H7 (cell line): ENCODE measurements at regions not wholly inside any gene's neighbourhood (a gene's known extent, or its start where the extent isn't known, plus 50 kb on each side); places are given as distances from the start of the nearest gene placed in this dataset.

Source experiments
- DNase-seq: peaks from one replicate; pipeline ENCODE4 v3.0.0; 2012
- H3K27me3 ChIP-seq: 2 replicates; pipeline ENCODE4 v1.6.0; 2011; ENCODE audit warnings: mild to moderate bottlenecking, low read length; ENCODE audit not compliant: control insufficient read depth, insufficient read depth
- H3K36me3 ChIP-seq: replicated peaks from 2 replicates; pipeline ENCODE4 v1.5.1; 2011; ENCODE audit warnings: low read length; ENCODE audit not compliant: control insufficient read depth, insufficient read depth
- H3K4me3 ChIP-seq: 2 replicates; pipeline ENCODE4 v1.5.1; 2011; ENCODE audit warnings: low read depth, mild to moderate bottlenecking, control low read depth, low read length, moderate library complexity; ENCODE audit not compliant: insufficient read depth

DNA sequence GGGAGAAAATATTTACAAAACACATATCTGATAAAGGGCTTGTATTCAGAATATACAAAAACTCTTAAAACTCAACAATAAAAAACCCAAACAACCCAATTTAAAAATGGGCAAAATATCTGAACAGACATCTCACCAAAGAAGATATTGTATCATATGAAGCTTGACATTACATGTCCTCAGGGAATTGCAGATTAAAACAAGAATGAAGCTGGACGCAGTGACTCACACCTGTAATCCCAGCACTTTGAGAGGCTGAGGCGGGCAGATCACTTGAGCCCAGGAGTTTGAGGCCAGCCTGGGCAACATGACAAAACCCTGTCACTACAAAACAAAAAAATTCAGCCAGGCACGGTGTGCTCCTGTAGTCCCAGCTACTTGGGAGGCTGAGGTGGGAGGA lies 135.4 kb upstream of the AKIRIN2 start:
- DNase-seq = no peak
- H3K4me3 ChIP-seq = no peak overlapping the region
- no peaks in the 10 kb centered on the region for H3K36me3 ChIP-seq
- H3K27me3 ChIP-seq = no peaks in the 10 kb centered on the region

GRCh38 chr6:87832025-87832825 lies 130.2 kb upstream of the AKIRIN2 start:
- Histone ChIP-seq H3K36me3 (no peaks in the 10 kb centered on the region), H3K27me3 (no peaks in the 10 kb centered on the region), H3K4me3 (no peak overlapping the region)
- DNase-seq = peak; percentile 17

DNA sequence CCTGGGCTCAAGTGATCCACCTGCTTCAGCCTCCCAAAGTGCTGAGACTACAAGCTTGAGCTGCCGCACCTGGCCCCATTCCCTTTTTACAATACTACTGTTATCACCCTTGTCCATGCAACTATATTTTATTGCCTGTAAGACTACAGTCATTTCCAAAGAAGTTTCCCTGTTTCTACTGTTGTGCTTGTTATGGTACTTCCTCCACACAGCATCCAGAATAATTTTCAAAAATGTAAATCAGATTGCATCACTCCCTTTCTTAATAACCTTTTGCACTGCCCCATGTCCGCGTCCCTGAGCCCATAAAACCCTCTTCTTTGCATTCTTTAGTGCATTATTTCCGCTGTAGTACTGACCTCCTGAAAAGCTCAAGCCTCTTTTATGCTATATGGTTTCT lies 128.9 kb upstream of the AKIRIN2 start:
- Histone ChIP-seq H3K4me3 (no peak overlapping the region), H3K36me3 (no peaks in the 10 kb centered on the region), H3K27me3 (no peaks in the 10 kb centered on the region)
- DNase-seq = no peak

DNA sequence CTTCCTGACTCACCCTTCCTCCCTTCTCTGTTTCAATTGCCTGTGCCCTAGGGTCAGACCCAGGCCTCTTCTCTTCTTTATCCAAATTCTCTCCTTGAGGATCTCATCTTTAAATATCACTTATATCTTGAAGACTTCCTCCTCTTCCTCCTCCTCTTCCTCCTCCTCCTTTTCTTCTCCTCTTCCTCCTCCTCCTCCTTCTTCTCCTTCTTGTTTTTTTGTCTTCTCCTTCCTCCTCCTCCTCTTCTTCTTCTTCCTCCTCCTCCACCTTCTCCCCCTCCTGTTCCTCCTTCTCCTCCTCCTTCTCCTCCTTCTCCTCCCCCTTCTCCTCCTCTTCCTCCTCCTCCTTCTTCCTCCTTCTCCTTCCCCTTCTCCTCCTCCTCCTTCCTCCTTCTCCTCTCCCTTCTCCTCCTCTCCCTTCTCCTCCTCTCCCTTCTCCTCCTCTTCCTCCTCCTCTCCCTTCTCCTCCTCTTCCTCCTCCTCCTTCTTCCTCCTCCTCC lies 127.6 kb upstream of the AKIRIN2 start:
- Histone ChIP-seq H3K36me3 (no peaks in the 10 kb centered on the region), H3K27me3 (no peaks in the 10 kb centered on the region), H3K4me3 (no peak overlapping the region)
- no peak for DNase-seq

- Histone ChIP-seq H3K27me3 (no peaks in the 10 kb centered on the region), H3K36me3 (no peaks in the 10 kb centered on the region), H3K4me3 (no peak overlapping the region)
- no peak for DNase-seq
Measured at GRCh38 chr6:87828044-87828443, 126.0 kb upstream of the AKIRIN2 start.

- Histone ChIP-seq H3K36me3 (no peaks in the 10 kb centered on the region), H3K4me3 (no peak overlapping the region), H3K27me3 (no peaks in the 10 kb centered on the region)
- no peak for DNase-seq
Measured at GRCh38 chr6:87827346-87827745, 125.3 kb upstream of the AKIRIN2 start.

DNA sequence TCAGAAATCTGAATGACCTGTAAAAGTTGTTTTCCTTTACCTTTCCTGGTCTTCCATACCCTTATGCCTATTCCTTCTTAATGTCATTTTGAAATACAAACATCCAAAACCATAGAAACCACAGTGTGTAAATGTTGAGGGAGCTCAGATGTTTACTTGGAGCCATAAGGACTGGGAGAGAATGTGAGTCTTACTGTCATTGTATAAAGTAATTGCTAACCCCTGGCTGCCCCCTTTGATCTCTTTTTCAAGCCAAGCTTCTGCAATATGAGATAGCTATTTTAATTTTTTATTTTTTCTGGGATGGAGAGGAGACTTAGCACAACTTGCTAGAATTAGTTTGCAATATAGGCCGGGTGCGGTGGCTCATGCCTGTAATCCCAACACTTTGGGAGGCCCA lies 124.4 kb upstream of the AKIRIN2 start:
- Histone ChIP-seq H3K36me3 (no peaks in the 10 kb centered on the region), H3K4me3 (no peak overlapping the region), H3K27me3 (no peaks in the 10 kb centered on the region)
- no peak for DNase-seq

DNA sequence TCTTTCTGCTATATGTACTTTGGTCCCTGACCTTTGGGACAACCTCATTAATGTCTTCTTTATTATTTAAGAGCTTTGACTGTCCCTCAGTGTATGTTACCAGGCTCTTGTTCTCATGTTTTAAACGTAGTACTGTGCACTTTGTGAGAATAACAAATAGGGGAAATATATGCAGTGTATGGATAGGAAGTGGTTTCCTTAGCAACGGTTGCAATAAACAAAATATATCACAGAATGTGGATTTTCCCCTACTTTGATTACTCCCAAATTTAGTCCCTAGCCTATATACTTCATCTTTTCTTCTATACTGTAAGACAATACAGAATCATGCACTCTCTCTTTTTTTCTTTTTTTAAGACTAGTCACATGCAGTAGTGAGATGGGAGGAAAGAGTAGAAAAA lies 123.8 kb upstream of the AKIRIN2 start:
- H3K36me3 ChIP-seq = no peaks in the 10 kb centered on the region
- DNase-seq = no peak
- H3K27me3 ChIP-seq = no peaks in the 10 kb centered on the region
- H3K4me3 ChIP-seq = no peak overlapping the region

- H3K4me3 ChIP-seq = no peak overlapping the region
- no peaks in the 10 kb centered on the region for H3K27me3 ChIP-seq
- no peaks in the 10 kb centered on the region for H3K36me3 ChIP-seq
- DNase-seq = no peak
Measured at GRCh38 chr6:87824958-87825491, 123.0 kb upstream of the AKIRIN2 start.

DNA sequence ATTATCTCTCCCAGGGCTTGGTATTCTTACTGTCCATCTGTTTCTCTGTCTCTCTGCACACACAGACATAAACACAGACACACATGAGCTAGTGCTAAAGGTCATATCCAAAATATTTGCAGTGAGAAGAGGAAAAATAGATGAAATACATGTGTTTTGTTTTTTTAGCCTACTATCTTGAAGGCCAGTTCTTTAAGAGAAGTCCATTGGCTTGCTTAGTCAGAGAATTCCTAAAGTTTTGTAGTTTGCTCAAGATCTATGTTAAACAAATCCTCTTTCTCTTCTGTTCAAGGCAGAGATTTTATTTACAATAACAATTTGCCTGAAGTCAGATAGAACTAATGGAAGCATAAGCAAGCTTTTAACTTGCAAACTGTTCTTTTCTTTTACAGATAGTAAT lies 120.0 kb upstream of the AKIRIN2 start:
- Histone ChIP-seq H3K27me3 (no peaks in the 10 kb centered on the region; the same call in 1 of the 2 replicates), H3K4me3 (no peak overlapping the region), H3K36me3 (no peaks in the 10 kb centered on the region)
- no peak for DNase-seq

DNA sequence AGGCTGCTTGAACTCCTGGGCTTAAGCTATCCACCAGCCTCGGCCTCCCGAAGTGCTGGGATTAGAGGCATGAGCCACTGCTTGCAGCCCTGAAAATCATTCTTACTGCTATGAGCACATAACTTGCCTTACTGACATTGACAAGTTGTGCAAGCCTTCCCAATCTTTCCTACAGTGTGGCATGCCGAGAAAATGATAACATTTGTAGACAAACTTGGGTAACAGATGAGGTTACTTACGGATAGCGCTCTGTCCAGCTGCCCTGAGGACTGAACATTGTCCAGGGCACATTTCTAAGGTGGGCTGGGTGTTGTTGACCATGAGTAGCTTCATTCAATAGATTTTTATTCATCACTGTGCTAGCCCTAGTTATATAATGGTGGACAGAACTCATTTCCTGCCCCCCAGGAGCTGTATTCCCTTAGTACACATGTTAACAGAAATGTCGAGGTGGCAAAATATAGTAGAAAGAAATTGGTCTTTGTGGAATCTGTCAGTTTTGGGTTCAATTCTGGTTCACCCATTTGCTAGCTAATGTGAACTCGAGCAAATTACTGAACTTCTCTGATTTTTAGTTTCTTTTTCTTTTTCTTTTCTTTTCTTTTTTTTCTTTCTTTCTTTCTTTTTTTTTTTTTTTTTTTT lies 118.4 kb upstream of the AKIRIN2 start:
- no peaks in the 10 kb centered on the region for H3K36me3 ChIP-seq
- no peak for DNase-seq
- H3K27me3 ChIP-seq = no peaks in the 10 kb centered on the region; the same call in 1 of the 2 replicates
- H3K4me3 ChIP-seq = no peak overlapping the region

DNA sequence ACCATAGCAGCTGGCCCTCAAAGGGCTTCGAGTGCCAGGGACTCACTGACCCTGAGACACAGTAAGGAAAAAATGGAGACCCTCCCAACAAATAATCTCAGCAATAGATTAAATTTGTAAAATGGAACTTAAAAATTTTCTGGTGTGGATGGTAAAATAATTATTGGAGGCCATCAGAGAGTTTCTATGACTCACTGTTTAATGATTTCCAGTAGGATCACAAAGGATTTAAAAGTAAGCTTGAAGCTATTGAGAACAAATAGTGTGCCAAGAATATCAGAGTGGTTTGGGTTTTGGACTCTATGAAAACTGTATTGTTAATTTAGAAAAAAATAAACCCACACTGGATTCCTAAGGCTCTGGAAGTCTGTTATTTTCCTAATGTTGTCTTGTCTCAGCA lies 115.2 kb upstream of the AKIRIN2 start:
- H3K4me3 ChIP-seq = no peak overlapping the region
- H3K27me3 ChIP-seq = no peaks in the 10 kb centered on the region; the same call in 1 of the 2 replicates
- H3K36me3 ChIP-seq = no peaks in the 10 kb centered on the region
- no peak for DNase-seq

DNA sequence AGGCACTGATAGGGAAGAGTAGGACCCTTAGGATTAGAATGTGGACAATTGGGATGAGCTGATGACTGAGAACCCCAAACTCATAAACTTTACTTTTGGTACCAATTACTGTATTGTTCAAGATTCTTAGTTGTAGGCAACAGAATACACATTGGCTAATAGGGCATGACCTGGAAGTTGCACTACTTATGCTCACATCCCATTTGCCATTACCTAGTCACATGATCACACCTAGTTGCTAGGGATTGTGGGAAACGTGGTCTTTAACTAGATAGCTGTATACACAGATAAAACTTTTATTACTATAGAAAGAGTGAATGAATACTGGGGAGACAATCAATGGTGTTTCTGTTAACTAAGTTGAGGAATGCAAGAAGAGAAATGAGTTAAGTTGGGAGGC lies 113.4 kb upstream of the AKIRIN2 start:
- H3K27me3 ChIP-seq = no peaks in the 10 kb centered on the region; the same call in 1 of the 2 replicates

GRCh38 chr6:87808005-87808757 lies 106.1 kb upstream of the AKIRIN2 start:
- no peaks in the 10 kb centered on the region for H3K36me3 ChIP-seq
- no peak overlapping the region for H3K4me3 ChIP-seq
- no peaks in the 10 kb centered on the region for H3K27me3 ChIP-seq
- DNase-seq = no peak

More for the DNA sequence above, 113.4 kb upstream of the AKIRIN2 start:
- no peak overlapping the region for H3K4me3 ChIP-seq
- H3K36me3 ChIP-seq = no peaks in the 10 kb centered on the region
- no peak for DNase-seq
